Endothelial cell of umbilical vein (primary cell): ENCODE measurements at regions not wholly inside any gene's neighbourhood (a gene's known extent, or its start where the extent isn't known, plus 50 kb on each side); places are given as distances from the start of the nearest gene placed in this dataset.

Experiments used
- BruUV-seq: library from RNA; stranded (reverse); fragments of 400-500 nt; replicated peaks from 2 replicates; lab custom pipeline; 2021; lab: Mats Ljungman, UMichigan
- CTCF ChIA-PET: fragments of 300-600, 350-600 bp; sonication (Branson Sonifier 250); formaldehyde crosslinking; loops from one replicate; lab custom pipeline; 2021; ENCODE audit warnings: antibody characterized with exemption, inconsistent platforms; lab: Charles Lee
- POLR2A ChIA-PET: fragments of 300-600, 350-600 bp; sonication (Branson Sonifier 250); formaldehyde crosslinking; loops from one replicate; lab custom pipeline; 2021; ENCODE audit warnings: antibody characterized with exemption, inconsistent platforms; lab: Charles Lee
- DNase-seq: peaks from one replicate; pipeline ENCODE4 v3.0.0-alpha.2; 2011; ENCODE audit warnings: low read depth, low spot score
- FAIRE-seq: peaks from 2 replicates; lab custom pipeline; 2011; peaks lifted over from hg19 to GRCh38; lab: Jason Lieb, UNC
- H2AFZ ChIP-seq: 2 replicates; pipeline ENCODE4 v1.6.0; 2012; ENCODE audit warnings: low read depth, low read length, control low read depth, inconsistent platforms
- H3K27ac ChIP-seq: 2 replicates; pipeline ENCODE4 v1.5.1; 2011; ENCODE audit warnings: low read depth, mild to moderate bottlenecking, control low read depth, low read length, moderate library complexity; ENCODE audit not compliant: insufficient read depth
- H3K27me3 ChIP-seq, 2 experiments: 2 replicates each; pipeline versions ENCODE4 v1.6.0 to v1.6.1; 2011; ENCODE audit warnings: low read length in 2 of 2, mixed read lengths in 1 of 2; ENCODE audit not compliant: control insufficient read depth in 2 of 2, insufficient read depth in 2 of 2
- H3K36me3 ChIP-seq, 2 experiments: 2 replicates in 1 of 2; 3 replicates in 1 of 2; pipeline ENCODE4 v1.5.1; 2011; ENCODE audit warnings: low read length in 2 of 2, mild to moderate bottlenecking in 1 of 2, moderate library complexity in 1 of 2; ENCODE audit not compliant: control insufficient read depth in 2 of 2, insufficient read depth in 2 of 2; ENCODE audit errors: extremely low read depth in 1 of 2
- H3K4me1 ChIP-seq: 3 replicates; pipeline ENCODE4 v1.5.1; 2011; ENCODE audit warnings: mild to moderate bottlenecking, low read length; ENCODE audit not compliant: control insufficient read depth, insufficient read depth; ENCODE audit errors: extremely low read depth
- H3K4me2 ChIP-seq: 2 replicates; pipeline ENCODE4 v1.6.1; 2011; ENCODE audit warnings: low read length, control low read depth, mixed read lengths; ENCODE audit not compliant: insufficient read depth
- H3K4me3 ChIP-seq, 3 experiments: fragments of 200-600 bp in 1 of 3; sonication (generic), shearing (Covaris generic) in 1 of 3; replicated peaks in 1 of 3; 2 replicates each; pipeline ENCODE4 v1.5.1; 2011 to 2016; ENCODE audit warnings: control low read depth in 3 of 3, low read length in 3 of 3, mild to moderate bottlenecking in 2 of 3, inconsistent platforms in 1 of 3, low read depth in 1 of 3, moderate library complexity in 1 of 3; ENCODE audit not compliant: insufficient read depth in 1 of 3
- H3K79me2 ChIP-seq: 2 replicates; pipeline ENCODE4 v1.6.0; 2012; ENCODE audit warnings: low read length, inconsistent platforms; ENCODE audit not compliant: control insufficient read depth, insufficient read depth
- H3K9ac ChIP-seq: replicated peaks from 2 replicates; pipeline ENCODE3; 2011; ENCODE audit warnings: low read length, control low read depth; ENCODE audit not compliant: insufficient read depth; ENCODE audit errors: extremely low read depth
- H3K9me1 ChIP-seq: replicated peaks from 3 replicates; pipeline ENCODE4 v1.6.0; 2011; ENCODE audit warnings: mild to moderate bottlenecking, low read length; ENCODE audit not compliant: control insufficient read depth, insufficient read depth; ENCODE audit errors: extremely low read depth
- H3K9me3 ChIP-seq: replicated peaks from 2 replicates; pipeline ENCODE4 v1.5.1; 2012; ENCODE audit warnings: low read length, inconsistent platforms; ENCODE audit not compliant: control insufficient read depth, insufficient read depth
- H4K20me1 ChIP-seq: replicated peaks from 2 replicates; pipeline ENCODE3; 2011; ENCODE audit warnings: mild to moderate bottlenecking, low read length; ENCODE audit not compliant: control insufficient read depth, insufficient read depth; ENCODE audit errors: extremely low read depth
- CTCF ChIP-seq, 2 donors: IDR thresholded peaks; 1 replicate in 1 of 2; 2 replicates in 1 of 2; pipeline ENCODE4 v1.5.1; 2011; ENCODE audit warnings: low read length in 2 of 2, mild to moderate bottlenecking in 2 of 2, moderate library complexity in 2 of 2, control low read depth in 1 of 2, inconsistent platforms in 1 of 2, low read depth in 1 of 2; ENCODE audit not compliant: insufficient read depth in 1 of 2; ENCODE audit errors: extremely low read depth in 1 of 2
- EZH2 ChIP-seq: IDR thresholded peaks from 2 replicates; pipeline ENCODE4 v1.6.1; 2012; ENCODE audit warnings: borderline replicate concordance, low read depth, mild to moderate bottlenecking, moderate library complexity, low read length, inconsistent platforms; ENCODE audit not compliant: severe bottlenecking
- FOS ChIP-seq: IDR thresholded peaks from 2 replicates; pipeline ENCODE4 v1.6.1; 2011; ENCODE audit warnings: mild to moderate bottlenecking, low read length, moderate library complexity, borderline replicate concordance; ENCODE audit not compliant: insufficient read depth
- GATA2 ChIP-seq: IDR thresholded peaks from 2 replicates; pipeline ENCODE4 v1.7.0; 2011; ENCODE audit warnings: low read depth, mild to moderate bottlenecking, moderate library complexity, mixed read lengths, low read length; ENCODE audit not compliant: insufficient read length, insufficient read depth
- JUN ChIP-seq: IDR thresholded peaks from 2 replicates; pipeline ENCODE4 v1.6.1; 2011; ENCODE audit warnings: borderline replicate concordance, low read depth; ENCODE audit not compliant: insufficient read length, insufficient read depth
- MAX ChIP-seq: IDR thresholded peaks from 2 replicates; pipeline ENCODE4 v1.6.1; 2011; ENCODE audit not compliant: insufficient read depth, insufficient read length
- MYC ChIP-seq: IDR thresholded peaks from one replicate; pipeline ENCODE4 v1.6.1; 2011; ENCODE audit warnings: mild to moderate bottlenecking, low read depth, low read length
- POLR2A ChIP-seq: IDR thresholded peaks from 2 replicates; pipeline ENCODE4 v1.6.1; 2012; ENCODE audit warnings: low read depth, mild to moderate bottlenecking, control low read depth, low read length
- POLR2AphosphoS5 ChIP-seq: IDR thresholded peaks from 2 replicates; pipeline ENCODE4 v1.6.1; 2012; ENCODE audit warnings: low read depth, mild to moderate bottlenecking, control low read depth, low read length, moderate library complexity; ENCODE audit not compliant: insufficient read depth
- dilution Hi-C: fragments of 300-500 bp; cut with MboI; formaldehyde crosslinking; loops from one replicate; pipeline ENCODE4 v1.15.0; 2019; ENCODE audit warnings: low sequenced_read_pairs; ENCODE audit not compliant: extremely low pct_ligation_motif_present
- intact Hi-C: fragments of 100-400 bp; cut with micrococcal nuclease; formaldehyde crosslinking; loops from one replicate; pipeline ENCODE4 v1.10.0; 2022

GRCh38 chr7:69104023-69104422 is 494.3 kb upstream of the AUTS2 start:
- intact Hi-C loops, result no loop called here
- FAIRE-seq (no peak), DNase-seq (no peak)
- Histone ChIP-seq H3K79me2 (no peaks in the 10 kb centered on the region), H3K9me1 (no peaks in the 10 kb centered on the region), H2AFZ (no peak overlapping the region), H3K9me3 (no peaks in the 10 kb centered on the region), H3K9ac (no peak overlapping the region), H3K27me3 (no peaks in the 10 kb centered on the region), H4K20me1 (no peaks in the 10 kb centered on the region), H3K4me3 (no peak overlapping the region), H3K4me1 (no peaks in the 10 kb centered on the region), H3K4me2 (no peak overlapping the region), H3K36me3 (no peaks in the 10 kb centered on the region), H3K27ac (no peak overlapping the region)
- BruUV-seq, result no TSS peak
- POLR2A ChIA-PET, result no interaction called here
- dilution Hi-C loops, result no loop called here
- TF ChIP-seq FOS (no peak), MAX (no peak), GATA2 (no peak), JUN (no peak), CTCF (IDR thresholded peaks at IDR 0.05; ENCODE audit: extremely low read depth in 1 of 2, insufficient read depth in 1 of 2, low read depth in 1 of 2, low read length in 2 of 2) (no peak), MYC (no peak), POLR2A (no peak), EZH2 (no peak), POLR2AphosphoS5 (no peak)
- CTCF ChIA-PET, result no interaction called here
